ENCODE measurements at regions not wholly inside any gene's neighbourhood (a gene's known extent, or its start where the extent isn't known, plus 50 kb on each side); places are given as distances from the start of the nearest gene placed in this dataset.

GRCh38 chr13:86399572-86399971 is 600.4 kb upstream of the SLITRK6 start:
- TF ChIP-seq NR1H2 (CRISPR knock-in tag; IDR thresholded peaks at IDR 0.05) (no peak), USF2 (CRISPR knock-in tag; IDR thresholded peaks at IDR 0.05) (no peak), CTCF (IDR thresholded peaks at IDR 0.05) (no peak), ZNF263 (CRISPR knock-in tag; IDR thresholded peaks at IDR 0.05; ENCODE audit: low read depth) (no peak)
- TF ChIP-seq, protein P1, sequence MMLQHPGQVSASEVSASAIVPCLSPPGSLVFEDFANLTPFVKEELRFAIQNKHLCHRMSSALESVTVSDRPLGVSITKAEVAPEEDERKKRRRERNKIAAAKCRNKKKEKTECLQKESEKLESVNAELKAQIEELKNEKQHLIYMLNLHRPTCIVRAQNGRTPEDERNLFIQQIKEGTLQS (CRISPR knock-in tag; conservative IDR thresholded peaks at IDR 0.05) = no peak

Data from WTC11 (cell line).